ENCODE measurements at regions not wholly inside any gene's neighbourhood (a gene's known extent, or its start where the extent isn't known, plus 50 kb on each side); places are given as distances from the start of the nearest gene placed in this dataset.

- H3K4me1 Mint-ChIP-seq, result no peaks in the 10 kb centered on the region
- H3K36me3 Mint-ChIP-seq, result no peaks in the 10 kb centered on the region
- H3K4me3 Mint-ChIP-seq, result no peak overlapping the region
- no peak overlapping the region for H3K27ac Mint-ChIP-seq
- H3K9me3 Mint-ChIP-seq, result no peaks in the 10 kb centered on the region
- peaks cover 2% of the 10 kb centered on the region for H3K27me3 Mint-ChIP-seq (ENCODE audit: low read depth)
- no peak for TF ChIP-seq CTCF (IDR thresholded peaks at IDR 0.05; ENCODE audit: unreplicated experiment)
- DNase-seq (ENCODE audit: low spot score in 2 of 2, unreplicated experiment in 2 of 2), result no peak
These were observed 90.2 kb downstream of the RTP4 start for GRCh38 chr3:187458383-187458782.

DNA sequence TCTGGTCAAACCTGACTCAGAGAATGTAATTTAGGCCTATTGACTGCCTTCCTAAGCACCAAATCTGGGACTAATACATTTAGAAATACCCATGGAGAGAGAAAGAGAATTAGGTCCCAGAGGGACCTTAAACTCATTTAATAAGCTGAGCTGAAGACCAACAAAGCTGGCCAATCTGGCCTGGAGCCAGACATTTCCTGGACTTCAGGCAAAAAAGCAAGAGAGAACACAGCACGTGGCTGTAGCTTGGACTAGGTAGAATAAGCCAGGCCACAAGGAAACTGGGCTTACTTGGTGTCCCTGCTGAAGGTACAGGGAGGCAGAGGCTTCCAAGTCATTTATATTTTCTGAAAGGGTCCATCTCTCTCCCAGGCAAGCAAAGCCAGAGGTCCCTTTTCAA is 88.1 kb downstream of the RTP4 start:
- H3K9me3 Mint-ChIP-seq, result peaks cover 12% of the 10 kb centered on the region
- H3K27ac Mint-ChIP-seq, result no peak overlapping the region
- H3K4me1 Mint-ChIP-seq, result no peaks in the 10 kb centered on the region
- H3K4me3 Mint-ChIP-seq, result no peak overlapping the region
- TF ChIP-seq CTCF (IDR thresholded peaks at IDR 0.05; ENCODE audit: unreplicated experiment), result no peak
- H3K36me3 Mint-ChIP-seq, result no peaks in the 10 kb centered on the region
- no peaks in the 10 kb centered on the region for H3K27me3 Mint-ChIP-seq (ENCODE audit: low read depth)
- DNase-seq (ENCODE audit: low spot score in 2 of 2, unreplicated experiment in 2 of 2), result no peak

- Mint-ChIP-seq H3K36me3 (no peaks in the 10 kb centered on the region), H3K27me3 (ENCODE audit: low read depth) (no peaks in the 10 kb centered on the region), H3K27ac (no peak overlapping the region), H3K4me1 (no peaks in the 10 kb centered on the region), H3K4me3 (no peak overlapping the region), H3K9me3 (peaks cover 12% of the 10 kb centered on the region)
- no peak for DNase-seq (ENCODE audit: low spot score in 2 of 2, unreplicated experiment in 2 of 2)
- no peak for TF ChIP-seq CTCF (IDR thresholded peaks at IDR 0.05; ENCODE audit: unreplicated experiment)
These were observed 86.1 kb downstream of the RTP4 start for GRCh38 chr3:187454085-187454815.

DNA sequence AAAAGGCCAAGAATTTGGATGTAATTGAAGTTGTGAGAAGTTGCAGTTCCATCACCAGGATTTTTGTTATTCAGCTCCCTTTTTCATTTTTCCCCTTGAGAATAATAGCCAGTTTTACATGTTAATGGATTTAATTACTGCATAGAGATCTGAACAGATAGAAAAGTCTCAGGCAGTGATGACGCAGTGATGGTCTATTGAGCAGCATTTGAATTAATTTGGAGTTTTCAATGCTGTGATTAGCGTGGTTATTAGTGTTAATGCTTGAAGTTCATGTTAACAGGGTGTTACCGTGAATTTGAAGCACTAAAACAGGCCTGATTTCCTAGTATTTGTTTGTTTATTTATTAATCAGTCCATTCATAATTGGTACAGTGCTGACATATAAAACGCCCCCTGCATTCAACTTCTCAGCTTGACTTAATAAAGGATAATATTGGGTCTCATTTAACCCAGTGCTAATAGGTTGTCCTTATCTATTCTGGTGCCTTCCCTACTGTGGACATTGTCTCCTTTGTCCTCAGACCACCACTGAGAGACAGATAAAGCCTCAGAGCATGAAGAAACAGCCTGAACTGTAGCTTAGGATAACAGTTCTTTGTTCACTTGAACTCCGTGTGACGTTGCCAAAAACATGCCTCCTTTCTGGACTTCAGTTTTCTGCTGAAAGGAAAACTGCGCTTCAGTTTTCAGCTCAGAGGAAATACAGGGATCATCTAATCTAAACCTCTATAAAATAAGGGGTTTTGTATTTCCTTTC is 82.4 kb downstream of the RTP4 start:
- H3K27ac Mint-ChIP-seq, result no peak overlapping the region
- H3K36me3 Mint-ChIP-seq, result no peaks in the 10 kb centered on the region
- no peak for DNase-seq (ENCODE audit: low spot score in 2 of 2, unreplicated experiment in 2 of 2)
- H3K27me3 Mint-ChIP-seq (ENCODE audit: low read depth), result no peaks in the 10 kb centered on the region
- no peak overlapping the region for H3K4me3 Mint-ChIP-seq
- no peaks in the 10 kb centered on the region for H3K4me1 Mint-ChIP-seq
- TF ChIP-seq CTCF (IDR thresholded peaks at IDR 0.05; ENCODE audit: unreplicated experiment), result no peak
- peaks cover 12% of the 10 kb centered on the region for H3K9me3 Mint-ChIP-seq

DNA sequence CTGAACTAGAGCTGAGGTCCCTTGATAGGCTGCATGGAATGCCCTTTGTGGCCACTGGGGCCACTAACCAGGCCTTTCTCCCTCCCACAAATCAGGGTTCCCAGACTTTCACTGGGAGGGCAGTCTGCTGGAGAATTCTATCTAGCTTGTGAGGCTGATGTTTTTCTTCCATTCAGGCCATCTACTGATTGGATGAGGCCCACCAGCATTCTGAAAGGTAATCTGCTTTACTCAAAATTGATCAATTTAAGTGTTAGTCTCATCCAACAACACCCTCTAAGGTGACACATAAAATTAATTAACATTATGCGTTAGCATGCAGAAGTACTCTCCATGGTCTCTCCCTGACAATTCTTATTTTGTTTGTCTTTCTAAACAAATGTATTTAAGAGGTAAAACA is 80.5 kb downstream of the RTP4 start:
- no peak for DNase-seq (ENCODE audit: low spot score in 2 of 2, unreplicated experiment in 2 of 2)
- no peak overlapping the region for H3K4me3 Mint-ChIP-seq
- no peaks in the 10 kb centered on the region for H3K36me3 Mint-ChIP-seq
- no peaks in the 10 kb centered on the region for H3K4me1 Mint-ChIP-seq
- no peaks in the 10 kb centered on the region for H3K27me3 Mint-ChIP-seq (ENCODE audit: low read depth)
- no peak for TF ChIP-seq CTCF (IDR thresholded peaks at IDR 0.05; ENCODE audit: unreplicated experiment)
- no peak overlapping the region for H3K27ac Mint-ChIP-seq
- peaks cover 12% of the 10 kb centered on the region for H3K9me3 Mint-ChIP-seq

Measured in mesothelial cell of epicardium (in vitro differentiated cells).